Spleen (tissue), 11 donors: ENCODE measurements at regions not wholly inside any gene's neighbourhood (a gene's known extent, or its start where the extent isn't known, plus 50 kb on each side); places are given as distances from the start of the nearest gene placed in this dataset.

ENCODE experiments used
- DNase-seq: peaks from one replicate; pipeline ENCODE4 v3.0.0-alpha.2; 2020
- H3K27ac ChIP-seq, 8 donors: fragments of 200-600 bp; sonication (generic) in 7 of 8; 1 replicate in 4 of 8; 2 replicates in 4 of 8; pipeline versions ENCODE4 v1.5.0 to v1.8.0; 2016 to 2021; ENCODE audit warnings: inconsistent platforms in 4 of 8, mild to moderate bottlenecking in 4 of 8, moderate library complexity in 1 of 8
- H3K27me3 ChIP-seq, 7 donors: fragments of 200-600 bp; sonication (generic) in 6 of 7; replicated peaks in 1 of 7; 1 replicate in 4 of 7; 2 replicates in 3 of 7; pipeline versions ENCODE4 v1.5.0 to v1.8.0; 2016 to 2021; ENCODE audit warnings: inconsistent platforms in 3 of 7, mild to moderate bottlenecking in 1 of 7
- H3K36me3 ChIP-seq, 6 donors: fragments of 200-600 bp; sonication (generic) in 5 of 6; 1 replicate in 4 of 6; 2 replicates in 2 of 6; pipeline versions ENCODE4 v1.5.0 to v1.8.0; 2016 to 2021; ENCODE audit warnings: inconsistent platforms in 2 of 6
- H3K4me1 ChIP-seq, 6 donors: fragments of 200-600 bp; sonication (generic) in 5 of 6; 1 replicate in 3 of 6; 2 replicates in 3 of 6; pipeline versions ENCODE4 v1.5.0 to v1.8.0; 2016 to 2021; ENCODE audit warnings: inconsistent platforms in 3 of 6
- H3K4me3 ChIP-seq, 8 donors: fragments of 200-600 bp; sonication (generic) in 7 of 8; 1 replicate in 4 of 8; 2 replicates in 4 of 8; pipeline versions ENCODE4 v1.5.0 to v1.8.0; 2016 to 2021; ENCODE audit warnings: inconsistent platforms in 4 of 8, mild to moderate bottlenecking in 4 of 8, moderate library complexity in 2 of 8
- H3K9me3 ChIP-seq, 8 donors: fragments of 200-600 bp; sonication (generic) in 7 of 8; 1 replicate in 4 of 8; 2 replicates in 4 of 8; pipeline versions ENCODE4 v1.5.0 to v1.8.0; 2016 to 2021; ENCODE audit warnings: inconsistent platforms in 4 of 8
- POLR2A ChIP-seq, 3 donors: fragments of 450-650 bp; IDR thresholded peaks; one replicate each; pipeline ENCODE4 v1.5.1; 2017; ENCODE audit warnings: antibody characterized with exemption in 3 of 3, mild to moderate bottlenecking in 1 of 3
- POLR2AphosphoS5 ChIP-seq, 3 donors: sonication (generic); formaldehyde crosslinking; IDR thresholded peaks; one replicate each; pipeline ENCODE4 v1.5.1; 2017; ENCODE audit warnings: antibody characterized with exemption in 3 of 3
- WGBS, 5 donors: extraction: QIAGEN DNeasy Blood & Tissue Kit in 3 of 5; methylation state at CpG; one replicate each; pipeline versions ENCODE4 v1.1.5 to v1.1.7; 2013 to 2018; 5-methylcytosine and 5-hydroxymethylcytosine counted together
- intact Hi-C: fragments of 100-400 bp; cut with DNase I; formaldehyde crosslinking; loops from one replicate; pipeline ENCODE4 v1.15.0; 2023; ENCODE audit warnings: low total_unique reads
- TF ChIP-seq, protein P1 (sequence below), 11 experiments: fragments of 200-600 bp in 7 of 11; fragments of 450-650 bp in 4 of 11; sonication (generic) in 4 of 11; IDR thresholded peaks in 8 of 11; conservative IDR thresholded peaks in 3 of 11; 1 replicate in 7 of 11; 2 replicates in 4 of 11; pipeline versions ENCODE4 v1.4.0 to v1.8.0; 2016 to 2021; ENCODE audit warnings: antibody characterized with exemption in 11 of 11, inconsistent platforms in 4 of 11, mild to moderate bottlenecking in 1 of 11
- donor health status: healthy with polysubstance abuse.
- donor health status: DM: no; HTN: no; CAD: no; lungs with moderate emphysema.
- donor health status: DM: no; HTN: no; CAD: no.
- donor health status: Bipolar disorder and iron deficiency.
- donor health status: healthy.
- donor health status: DM: no; HTN: no; CAD: no.
- donor health status: DM: yes; HTN: yes; CAD: no.

DNA sequence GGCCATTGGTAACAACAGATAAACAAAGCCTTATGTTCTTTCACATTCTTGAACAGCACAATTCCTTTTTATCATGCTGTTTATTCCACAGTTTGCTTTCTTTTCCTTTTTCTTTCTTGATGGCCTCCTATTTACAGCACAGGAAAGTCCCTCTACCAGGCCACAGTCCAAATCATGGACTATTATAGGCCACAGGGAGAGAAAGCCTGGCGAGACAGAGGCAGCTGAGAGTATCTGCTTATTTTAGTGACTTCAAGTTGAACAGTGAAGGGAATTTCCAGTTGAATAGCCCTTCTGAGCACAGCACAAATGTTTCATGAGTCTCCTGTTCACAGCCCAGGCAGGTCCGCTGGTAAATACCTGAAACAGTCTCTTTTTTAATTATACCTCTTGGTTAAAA, 263.7 kb upstream of the ARID1B start:
- 74 to 85% (median 82%) methylated on average over 2 of the region's 2 CpGs for WGBS, 5 donors
- H3K4me1 ChIP-seq: peaks cover 0 to 7% (median 0%) of the 10 kb centered on the region in 6 donors
- intact Hi-C loops: no loop called here
- DNase-seq: no peak
- no peak overlapping the region for H3K4me3 ChIP-seq
- peaks cover 0 to 2% (median 0%) of the 10 kb centered on the region in 8 donors for H3K9me3 ChIP-seq
- no peak overlapping the region for H3K27ac ChIP-seq
- no peaks in the 10 kb centered on the region for H3K36me3 ChIP-seq
- no peaks in the 10 kb centered on the region for H3K27me3 ChIP-seq
- TF ChIP-seq, protein P1, sequence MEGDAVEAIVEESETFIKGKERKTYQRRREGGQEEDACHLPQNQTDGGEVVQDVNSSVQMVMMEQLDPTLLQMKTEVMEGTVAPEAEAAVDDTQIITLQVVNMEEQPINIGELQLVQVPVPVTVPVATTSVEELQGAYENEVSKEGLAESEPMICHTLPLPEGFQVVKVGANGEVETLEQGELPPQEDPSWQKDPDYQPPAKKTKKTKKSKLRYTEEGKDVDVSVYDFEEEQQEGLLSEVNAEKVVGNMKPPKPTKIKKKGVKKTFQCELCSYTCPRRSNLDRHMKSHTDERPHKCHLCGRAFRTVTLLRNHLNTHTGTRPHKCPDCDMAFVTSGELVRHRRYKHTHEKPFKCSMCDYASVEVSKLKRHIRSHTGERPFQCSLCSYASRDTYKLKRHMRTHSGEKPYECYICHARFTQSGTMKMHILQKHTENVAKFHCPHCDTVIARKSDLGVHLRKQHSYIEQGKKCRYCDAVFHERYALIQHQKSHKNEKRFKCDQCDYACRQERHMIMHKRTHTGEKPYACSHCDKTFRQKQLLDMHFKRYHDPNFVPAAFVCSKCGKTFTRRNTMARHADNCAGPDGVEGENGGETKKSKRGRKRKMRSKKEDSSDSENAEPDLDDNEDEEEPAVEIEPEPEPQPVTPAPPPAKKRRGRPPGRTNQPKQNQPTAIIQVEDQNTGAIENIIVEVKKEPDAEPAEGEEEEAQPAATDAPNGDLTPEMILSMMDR (IDR thresholded peaks at IDR 0.05 in 8 of 11, conservative IDR thresholded peaks at IDR 0.05 in 3 of 11): no peak
- no peak for TF ChIP-seq POLR2AphosphoS5 (IDR thresholded peaks at IDR 0.05)
- TF ChIP-seq POLR2A (IDR thresholded peaks at IDR 0.05): no peak

DNA sequence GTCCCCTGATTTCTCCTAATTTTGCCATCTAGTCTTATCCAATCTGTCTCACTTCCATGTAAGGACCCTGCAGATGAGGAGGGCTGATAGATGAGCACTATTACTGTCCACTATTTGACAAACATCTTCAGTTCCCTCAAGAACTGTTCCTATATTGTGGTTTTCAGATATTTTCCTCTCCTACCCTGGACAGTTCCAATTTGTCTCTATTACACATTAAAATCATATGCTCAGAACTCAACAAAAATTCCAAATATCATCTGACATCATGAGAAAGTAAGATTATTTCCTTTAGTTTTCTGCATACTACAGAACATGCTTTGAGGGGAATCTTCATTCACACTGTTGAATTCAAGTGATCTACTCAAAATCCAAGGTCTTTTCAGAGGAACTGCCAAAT, 265.6 kb upstream of the ARID1B start:
- Histone ChIP-seq H3K4me3 (no peak overlapping the region), H3K4me1 (peaks cover 0 to 7% (median 0%) of the 10 kb centered on the region in 6 donors), H3K27me3 (peaks cover 0 to 7% (median 0%) of the 10 kb centered on the region in 7 donors), H3K9me3 (no peaks in the 10 kb centered on the region), H3K36me3 (no peaks in the 10 kb centered on the region), H3K27ac (no peak overlapping the region)
- TF ChIP-seq, protein P1 (IDR thresholded peaks at IDR 0.05 in 8 of 11, conservative IDR thresholded peaks at IDR 0.05 in 3 of 11): no peak
- no peak for TF ChIP-seq POLR2AphosphoS5 (IDR thresholded peaks at IDR 0.05)
- TF ChIP-seq POLR2A (IDR thresholded peaks at IDR 0.05): no peak
- intact Hi-C loops: no loop called here
- no peak for DNase-seq

DNA sequence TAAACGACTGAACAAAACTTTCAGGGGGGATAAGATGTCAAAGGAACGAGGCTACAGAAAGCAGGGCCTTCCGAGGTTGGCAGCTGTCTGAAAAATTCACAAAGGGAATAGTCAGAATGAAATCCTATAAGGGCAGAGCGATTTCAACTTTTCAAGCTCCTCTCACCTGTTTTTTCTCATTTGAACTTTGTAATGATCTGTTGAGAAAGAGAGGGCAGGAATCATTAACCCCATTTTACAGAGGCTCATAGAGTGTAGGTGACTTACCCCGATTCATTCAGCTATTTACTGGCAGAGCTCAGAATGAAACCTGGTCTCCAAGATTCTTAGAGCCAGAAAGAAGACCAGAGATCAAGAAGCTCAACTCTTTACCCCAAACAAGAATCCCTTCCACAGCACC, 266.1 kb upstream of the ARID1B start:
- no peak for DNase-seq
- no peak overlapping the region for H3K4me3 ChIP-seq
- H3K9me3 ChIP-seq: no peaks in the 10 kb centered on the region
- H3K27me3 ChIP-seq: peaks cover 0 to 7% (median 0%) of the 10 kb centered on the region in 7 donors
- intact Hi-C loops: no loop called here
- H3K4me1 ChIP-seq: peaks cover 0 to 7% (median 0%) of the 10 kb centered on the region in 6 donors
- WGBS, 5 donors: 73 to 86% (median 81%) methylated on average over 5 of the region's 5 CpGs
- TF ChIP-seq POLR2A (IDR thresholded peaks at IDR 0.05): no peak
- TF ChIP-seq POLR2AphosphoS5 (IDR thresholded peaks at IDR 0.05): no peak
- TF ChIP-seq, protein P1 (IDR thresholded peaks at IDR 0.05 in 8 of 11, conservative IDR thresholded peaks at IDR 0.05 in 3 of 11): no peak
- no peaks in the 10 kb centered on the region for H3K36me3 ChIP-seq
- H3K27ac ChIP-seq: no peak overlapping the region

DNA sequence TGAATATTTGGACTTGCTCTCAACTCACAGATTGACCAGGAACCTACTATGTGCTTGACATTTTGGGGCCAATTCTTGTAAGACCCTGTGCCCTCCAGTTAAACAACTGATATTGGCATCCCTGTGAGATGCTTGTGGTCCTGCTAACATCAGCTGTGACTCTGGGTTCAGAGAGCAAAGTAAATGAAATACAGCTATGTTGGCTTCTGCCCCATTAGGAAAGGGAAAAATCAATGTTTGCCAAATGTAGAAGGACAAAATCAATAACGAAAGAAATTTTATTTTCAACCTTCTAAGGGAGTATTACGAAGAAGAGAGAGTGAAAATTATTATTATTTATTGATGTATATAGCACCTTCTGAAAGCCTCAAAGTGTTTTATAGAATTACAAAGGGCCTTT, 266.9 kb upstream of the ARID1B start:
- H3K4me3 ChIP-seq: no peak overlapping the region
- intact Hi-C loops: no loop called here
- peaks cover 0 to 7% (median 0%) of the 10 kb centered on the region in 7 donors for H3K27me3 ChIP-seq
- no peak overlapping the region for H3K27ac ChIP-seq
- no peak for DNase-seq
- H3K9me3 ChIP-seq: no peaks in the 10 kb centered on the region
- no peaks in the 10 kb centered on the region for H3K36me3 ChIP-seq
- peaks cover 0 to 3% (median 0%) of the 10 kb centered on the region in 6 donors for H3K4me1 ChIP-seq
- TF ChIP-seq, protein P1 (IDR thresholded peaks at IDR 0.05 in 8 of 11, conservative IDR thresholded peaks at IDR 0.05 in 3 of 11): no peak
- TF ChIP-seq POLR2A (IDR thresholded peaks at IDR 0.05) (no peak), POLR2AphosphoS5 (IDR thresholded peaks at IDR 0.05) (no peak)
- WGBS, 5 donors: 85 to 94% (median 88%) methylated on average over 2 of the region's 2 CpGs
